Kidney epithelial cell (primary cell): ENCODE measurements at regions not wholly inside any gene's neighbourhood (a gene's known extent, or its start where the extent isn't known, plus 50 kb on each side); places are given as distances from the start of the nearest gene placed in this dataset.
"Not testable (repeated sequence)": the region's sequence is repeated elsewhere in the genome, so short reads cannot be mapped to it uniquely, and the experiment has no call there.

Experiments used
- DNase-seq: peaks from one replicate; pipeline ENCODE4 v3.0.0-alpha.2; 2010; ENCODE audit warnings: low read depth
- H3K27me3 ChIP-seq: 2 replicates; pipeline ENCODE4 v1.6.0; 2011; ENCODE audit warnings: low read length; ENCODE audit not compliant: control insufficient read depth, insufficient read depth
- H3K36me3 ChIP-seq: 2 replicates; pipeline ENCODE4 v1.5.1; 2011; ENCODE audit warnings: low read length; ENCODE audit not compliant: control insufficient read depth, insufficient read depth
- H3K4me3 ChIP-seq: 2 replicates; pipeline ENCODE4 v1.5.1; 2011; ENCODE audit warnings: low read depth, mild to moderate bottlenecking, control low read depth, low read length
- CTCF ChIP-seq: IDR thresholded peaks from 2 replicates; pipeline ENCODE4 v1.5.1; 2011; ENCODE audit warnings: mild to moderate bottlenecking, moderate library complexity, low read length, control low read depth, inconsistent platforms; ENCODE audit not compliant: insufficient read depth, poor library complexity, severe bottlenecking

- not testable (repeated sequence) for H3K27me3 ChIP-seq, H3K36me3 ChIP-seq, H3K4me3 ChIP-seq, DNase-seq
These were observed 50.4 kb upstream of the B3GAT2 start for GRCh38 chr6:71007298-71007697.

- Histone ChIP-seq H3K4me3 (no peak overlapping the region), H3K36me3 (no peaks in the 10 kb centered on the region), H3K27me3 (no peaks in the 10 kb centered on the region)
- no peak for DNase-seq
- TF ChIP-seq CTCF: no peak
These were observed 55.1 kb upstream of the B3GAT2 start for GRCh38 chr6:71011871-71012371.

GRCh38 chr6:71012866-71013469 is 56.1 kb upstream of the B3GAT2 start:
- peak; percentile 2 for DNase-seq
- no peaks in the 10 kb centered on the region for H3K36me3 ChIP-seq
- no peak overlapping the region for H3K4me3 ChIP-seq
- H3K27me3 ChIP-seq: no peaks in the 10 kb centered on the region
- TF ChIP-seq CTCF: peak; percentile 87

GRCh38 chr6:71015392-71015791 is 58.5 kb upstream of the B3GAT2 start:
- TF ChIP-seq CTCF: no peak

GRCh38 chr6:71028236-71028876 is 71.5 kb upstream of the B3GAT2 start:
- H3K27me3 ChIP-seq: no peaks in the 10 kb centered on the region
- no peak for DNase-seq
- no peak for TF ChIP-seq CTCF
- H3K4me3 ChIP-seq: no peak overlapping the region
- H3K36me3 ChIP-seq: no peaks in the 10 kb centered on the region

More at GRCh38 chr6:71015392-71015791, 58.5 kb upstream of the B3GAT2 start:
- Histone ChIP-seq H3K4me3 (no peak overlapping the region), H3K27me3 (no peaks in the 10 kb centered on the region), H3K36me3 (no peaks in the 10 kb centered on the region)
- no peak for DNase-seq

- DNase-seq: no peak
- Histone ChIP-seq H3K4me3 (no peak overlapping the region), H3K36me3 (no peaks in the 10 kb centered on the region), H3K27me3 (no peaks in the 10 kb centered on the region)
- no peak for TF ChIP-seq CTCF
These were observed 72.0 kb upstream of the B3GAT2 start for GRCh38 chr6:71028877-71029252.
